GM12864 (cell line): ENCODE measurements at regions not wholly inside any gene's neighbourhood (a gene's known extent, or its start where the extent isn't known, plus 50 kb on each side); places are given as distances from the start of the nearest gene placed in this dataset.

ENCODE experiments used
- DNase-seq: peaks from one replicate; pipeline ENCODE4 v3.0.0-alpha.2; 2011; ENCODE audit warnings: low read depth
- H3K4me3 ChIP-seq: 2 replicates; pipeline ENCODE4 v1.5.1; 2011; ENCODE audit warnings: mild to moderate bottlenecking, low read depth, low read length, control low read depth
- CTCF ChIP-seq: IDR thresholded peaks from 2 replicates; pipeline ENCODE4 v1.5.1; 2011; ENCODE audit warnings: low read depth, mild to moderate bottlenecking, moderate library complexity, low read length, control low read depth, inconsistent platforms; ENCODE audit errors: missing control alignments

- H3K4me3 ChIP-seq: no peak overlapping the region
- DNase-seq: no peak
- TF ChIP-seq CTCF: no peak
These were observed 453.9 kb downstream of the GPAT3 start for GRCh38 chr4:83989835-83990234.

GRCh38 chr4:83981156-83981555 is 445.2 kb downstream of the GPAT3 start:
- no peak for DNase-seq
- H3K4me3 ChIP-seq: no peak overlapping the region
- no peak for TF ChIP-seq CTCF

- no peak overlapping the region for H3K4me3 ChIP-seq
- DNase-seq: no peak
- no peak for TF ChIP-seq CTCF
These were observed 443.9 kb downstream of the GPAT3 start for GRCh38 chr4:83979773-83980172.

GRCh38 chr4:83974111-83974780 is 438.3 kb downstream of the GPAT3 start:
- no peak for DNase-seq
- H3K4me3 ChIP-seq: no peak overlapping the region
- no peak for TF ChIP-seq CTCF

GRCh38 chr4:83964996-83965541 is 429.2 kb downstream of the GPAT3 start:
- no peak for TF ChIP-seq CTCF
- H3K4me3 ChIP-seq: no peak overlapping the region
- no peak for DNase-seq

- DNase-seq: no peak
- TF ChIP-seq CTCF: no peak
- H3K4me3 ChIP-seq: no peak overlapping the region
These were observed 426.6 kb downstream of the GPAT3 start for GRCh38 chr4:83962492-83962891.

- no peak for DNase-seq
- TF ChIP-seq CTCF: no peak
- H3K4me3 ChIP-seq: no peak overlapping the region
These were observed 425.7 kb downstream of the GPAT3 start for GRCh38 chr4:83961575-83961974.
